HG03060 (cell line): ENCODE measurements at regions not wholly inside any gene's neighbourhood (a gene's known extent, or its start where the extent isn't known, plus 50 kb on each side); places are given as distances from the start of the nearest gene placed in this dataset.
A peak's percentile ranks its signal among the peaks of the same experiment; 100 is the strongest.
"Not testable (repeated sequence)": the region's sequence is repeated elsewhere in the genome, so short reads cannot be mapped to it uniquely, and the experiment has no call there.

Source experiments
- ATAC-seq: cut with Tn5 transposase; IDR thresholded peaks from one replicate; pipeline ENCODE4 v1.9.1; 2021; ENCODE audit warnings: low read depth, moderate number of reproducible peaks; ENCODE audit not compliant: unreplicated experiment

DNA sequence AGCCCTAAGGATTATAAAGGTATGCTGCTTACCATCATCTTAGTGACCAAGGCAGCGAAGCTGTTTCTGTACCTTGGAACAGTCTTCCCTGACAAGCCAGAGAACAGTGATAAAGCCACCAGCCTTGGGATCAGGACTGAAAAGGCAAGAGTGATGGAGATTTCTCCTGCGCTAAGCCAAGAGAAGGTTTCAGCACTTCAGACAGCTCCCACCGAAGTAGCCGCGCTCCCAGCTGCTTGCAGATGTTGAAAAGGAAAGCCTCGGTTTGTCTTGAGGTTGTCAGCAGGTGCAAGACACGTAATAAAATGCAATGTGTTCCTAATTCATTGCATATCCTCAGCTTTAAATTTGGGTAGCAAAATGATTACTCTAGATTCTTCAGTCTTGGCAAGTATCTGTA, 171.0 kb downstream of the ATP6V0E2 start:
- ATAC-seq = not testable (repeated sequence)

DNA sequence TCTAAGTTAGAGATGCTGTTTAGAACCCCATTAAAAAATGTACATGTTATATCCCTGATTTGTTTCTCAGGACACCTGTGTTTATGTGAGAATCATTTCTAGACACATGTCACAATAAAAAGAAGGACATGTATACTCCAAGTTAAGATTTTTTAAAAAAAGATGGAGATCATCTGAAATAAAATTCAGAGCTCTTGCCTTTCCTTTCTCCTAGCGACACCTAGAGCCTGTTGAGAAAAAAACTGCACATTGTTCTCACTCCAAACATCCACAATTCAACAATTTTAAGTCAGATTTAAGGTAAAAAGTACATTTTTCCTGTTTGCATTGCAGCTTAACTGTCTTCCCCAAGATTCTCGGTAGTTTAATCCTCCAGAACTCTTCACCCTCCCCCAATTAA, 171.8 kb downstream of the ATP6V0E2 start:
- not testable (repeated sequence) for ATAC-seq

DNA sequence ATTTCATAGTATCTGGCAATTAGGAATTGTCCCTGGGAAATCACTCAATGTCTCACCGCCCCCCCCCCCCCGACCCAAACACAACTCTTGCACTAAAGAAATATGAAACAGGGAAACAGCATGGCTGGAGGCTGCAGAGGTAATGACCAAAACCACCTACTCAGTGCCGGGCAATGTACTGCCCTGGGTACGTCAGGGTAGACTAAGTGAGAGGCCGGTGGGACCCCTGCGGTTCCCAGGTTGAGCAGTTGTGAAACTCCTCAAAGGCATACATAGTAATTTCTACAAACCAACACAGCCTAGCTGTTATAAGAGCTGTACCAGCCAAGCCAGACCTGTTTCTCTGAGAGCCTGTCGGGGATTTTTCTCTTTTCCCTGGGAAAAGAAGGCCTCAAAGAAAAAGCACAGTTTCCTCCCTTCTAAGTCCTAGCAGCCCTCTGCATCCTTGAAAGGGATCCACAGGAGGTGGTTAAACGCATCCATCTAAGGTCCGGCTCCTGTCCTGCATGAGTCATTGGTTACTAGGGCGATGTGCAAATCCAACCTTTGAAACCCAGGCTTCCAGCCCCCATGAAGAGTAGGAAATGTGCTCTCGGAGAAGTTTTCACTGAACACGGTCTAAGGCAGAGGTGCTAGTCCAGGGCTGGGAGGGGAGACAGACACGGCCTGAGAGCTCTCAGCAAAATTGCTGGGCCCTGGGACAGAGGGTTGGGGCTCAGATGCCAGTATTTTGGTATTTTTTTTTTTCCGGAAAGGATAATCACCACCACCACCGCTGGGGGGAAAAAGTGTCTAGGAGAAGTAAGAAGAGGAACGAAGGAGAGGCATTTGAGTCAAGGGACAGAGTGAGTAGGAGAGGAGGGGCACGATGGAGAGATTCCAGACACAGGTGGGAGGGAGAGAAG, 172.8 kb downstream of the ATP6V0E2 start:
- not testable (repeated sequence) for ATAC-seq

DNA sequence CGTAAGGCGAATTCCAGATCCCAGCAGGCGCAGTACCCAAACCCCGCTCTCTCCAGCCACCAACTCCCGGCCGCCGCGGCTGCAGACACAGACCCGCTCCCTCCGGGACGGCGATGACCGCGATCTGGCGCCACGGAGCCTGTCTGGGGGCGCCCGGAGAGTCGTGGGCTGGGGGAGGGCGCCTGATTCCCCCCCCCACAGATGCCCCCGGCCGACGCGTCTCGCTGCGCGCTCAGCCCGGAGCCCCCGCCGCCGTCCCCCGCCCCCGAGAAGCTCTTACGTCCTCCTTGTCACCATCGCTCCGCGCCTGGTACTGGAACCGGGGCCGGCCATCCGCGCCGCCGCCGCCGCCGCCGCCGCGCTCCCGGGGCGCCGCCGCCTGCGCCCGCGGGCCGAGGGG, 173.6 kb downstream of the ATP6V0E2 start:
- not testable (repeated sequence) for ATAC-seq

DNA sequence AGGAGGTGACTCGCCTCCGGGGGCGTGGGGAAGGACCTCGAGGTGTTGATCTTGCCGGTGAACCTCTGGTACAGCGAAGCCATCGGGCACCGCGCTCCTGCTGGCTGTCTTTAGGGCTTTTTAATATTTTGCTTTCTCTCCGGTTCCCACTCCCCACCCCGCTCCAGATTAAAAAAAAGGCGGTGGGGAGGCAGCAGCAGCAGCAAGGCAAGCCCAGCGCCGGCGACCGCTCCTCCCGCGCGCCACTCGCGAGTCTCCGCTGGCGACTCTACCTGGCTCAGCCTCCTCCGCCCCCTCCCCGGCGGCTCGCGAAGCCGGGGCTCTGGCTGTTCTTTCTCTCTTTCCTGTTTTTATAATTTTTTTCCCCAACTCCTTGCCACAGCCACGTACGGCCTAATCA, 174.0 kb downstream of the ATP6V0E2 start:
- ATAC-seq = not testable (repeated sequence)

DNA sequence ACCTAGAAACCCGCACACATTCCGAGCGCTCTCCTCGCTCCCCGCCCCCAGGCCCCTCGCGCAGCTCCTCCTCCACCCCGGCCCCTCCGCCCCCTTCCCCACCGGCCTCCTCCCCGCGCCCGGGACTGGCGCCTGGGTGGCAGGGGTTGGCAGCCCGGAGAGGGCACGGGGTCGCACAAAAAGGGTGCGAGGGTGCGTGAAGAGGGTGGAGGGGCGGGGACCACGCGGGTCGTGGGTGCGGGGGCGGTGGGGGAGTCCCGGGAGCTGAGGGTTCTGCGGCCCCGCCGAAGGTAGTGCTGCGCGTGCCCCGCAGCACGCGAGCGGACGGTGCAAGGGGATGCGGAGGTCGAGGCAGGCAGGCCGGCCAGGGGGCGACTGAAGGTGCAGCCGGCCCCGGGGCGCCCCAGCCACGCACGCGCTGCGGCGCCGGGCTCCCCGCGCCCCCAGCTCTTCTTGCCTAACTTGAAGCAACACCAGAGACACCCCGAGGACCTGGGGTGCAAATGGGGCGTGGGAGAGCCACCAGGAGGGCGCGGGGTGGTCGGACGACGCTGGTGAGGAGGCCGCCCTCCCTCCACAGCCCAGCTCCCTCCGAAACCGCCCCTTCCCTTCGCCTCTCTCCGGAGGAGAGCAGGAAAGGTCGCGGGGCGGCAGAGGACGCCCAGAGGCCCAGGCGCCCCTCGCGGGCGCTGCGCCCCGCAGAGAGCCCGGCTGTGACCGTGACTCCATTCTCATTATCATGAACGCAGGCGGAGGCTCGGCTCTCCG, 174.7 kb downstream of the ATP6V0E2 start:
- ATAC-seq = not testable (repeated sequence)

DNA sequence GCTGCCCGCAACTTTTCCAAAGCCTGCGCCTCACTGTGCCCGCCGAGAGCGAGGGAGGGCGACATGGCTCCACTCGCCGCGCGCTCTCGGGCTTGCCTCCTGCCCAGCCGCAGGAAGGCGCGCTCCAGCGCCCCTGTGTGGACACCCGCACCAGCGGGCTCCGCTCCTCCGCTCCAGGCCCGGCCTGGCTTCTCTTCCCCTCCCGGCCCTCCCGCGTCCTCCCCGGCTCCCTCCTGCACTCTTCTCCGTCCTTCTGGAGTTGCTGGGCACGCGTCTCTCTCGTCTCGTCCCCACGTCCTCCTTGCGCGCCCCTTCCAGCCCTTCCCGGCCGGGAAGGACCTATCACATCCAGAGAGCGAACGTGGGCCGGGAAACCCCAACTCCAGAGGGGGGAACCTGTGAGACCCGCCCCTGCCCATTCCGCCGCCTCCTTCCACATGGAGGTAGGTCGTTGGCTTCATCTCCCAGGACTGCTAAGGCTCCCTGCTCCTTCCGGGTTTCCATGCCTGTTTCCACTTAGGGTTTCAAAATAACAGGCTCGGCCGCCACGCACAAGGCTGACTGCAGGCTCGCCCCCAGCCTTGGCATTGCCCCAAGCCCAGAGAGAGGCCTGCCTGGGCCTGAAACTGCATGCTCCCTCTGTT, 175.4 kb downstream of the ATP6V0E2 start:
- not testable (repeated sequence) for ATAC-seq

DNA sequence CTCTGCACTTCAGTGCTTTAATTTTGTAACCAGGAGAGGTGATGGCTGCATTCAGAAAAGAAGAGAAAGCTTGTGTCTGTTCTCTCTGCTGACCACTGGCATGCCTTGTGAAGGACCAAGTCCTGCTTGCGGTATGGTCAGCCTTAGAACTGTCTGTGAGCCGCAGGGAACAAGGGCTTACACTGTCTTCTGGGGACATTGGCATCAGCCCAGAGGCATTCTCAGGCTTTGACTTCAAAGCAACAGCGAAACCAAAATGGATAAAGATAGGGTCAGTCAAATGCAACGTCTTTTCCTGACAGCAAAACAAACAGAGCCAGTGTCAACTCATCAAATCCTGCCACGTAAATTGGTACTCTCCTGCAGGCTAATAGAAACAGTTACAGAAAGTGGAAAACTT, 179.6 kb downstream of the ATP6V0E2 start:
- not testable (repeated sequence) for ATAC-seq

DNA sequence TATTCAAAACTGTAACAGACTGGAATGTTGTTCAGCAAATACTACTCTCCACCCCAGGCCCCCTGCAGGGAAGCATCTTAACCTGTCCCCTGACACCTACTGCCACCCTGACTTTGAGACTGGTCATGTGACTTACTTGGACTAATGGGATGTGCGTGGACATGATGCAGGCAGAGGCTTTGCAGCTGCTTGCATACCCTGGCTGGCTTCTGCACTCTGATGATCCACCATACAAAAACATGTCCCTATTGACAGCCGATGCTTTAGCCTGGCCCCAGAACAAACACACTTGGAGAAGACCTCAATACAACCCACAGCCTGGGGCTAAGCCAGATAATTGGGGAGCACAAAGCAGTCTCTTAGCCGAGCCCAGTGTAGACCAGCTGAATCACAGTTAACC, 180.5 kb downstream of the ATP6V0E2 start:
- ATAC-seq = not testable (repeated sequence)

DNA sequence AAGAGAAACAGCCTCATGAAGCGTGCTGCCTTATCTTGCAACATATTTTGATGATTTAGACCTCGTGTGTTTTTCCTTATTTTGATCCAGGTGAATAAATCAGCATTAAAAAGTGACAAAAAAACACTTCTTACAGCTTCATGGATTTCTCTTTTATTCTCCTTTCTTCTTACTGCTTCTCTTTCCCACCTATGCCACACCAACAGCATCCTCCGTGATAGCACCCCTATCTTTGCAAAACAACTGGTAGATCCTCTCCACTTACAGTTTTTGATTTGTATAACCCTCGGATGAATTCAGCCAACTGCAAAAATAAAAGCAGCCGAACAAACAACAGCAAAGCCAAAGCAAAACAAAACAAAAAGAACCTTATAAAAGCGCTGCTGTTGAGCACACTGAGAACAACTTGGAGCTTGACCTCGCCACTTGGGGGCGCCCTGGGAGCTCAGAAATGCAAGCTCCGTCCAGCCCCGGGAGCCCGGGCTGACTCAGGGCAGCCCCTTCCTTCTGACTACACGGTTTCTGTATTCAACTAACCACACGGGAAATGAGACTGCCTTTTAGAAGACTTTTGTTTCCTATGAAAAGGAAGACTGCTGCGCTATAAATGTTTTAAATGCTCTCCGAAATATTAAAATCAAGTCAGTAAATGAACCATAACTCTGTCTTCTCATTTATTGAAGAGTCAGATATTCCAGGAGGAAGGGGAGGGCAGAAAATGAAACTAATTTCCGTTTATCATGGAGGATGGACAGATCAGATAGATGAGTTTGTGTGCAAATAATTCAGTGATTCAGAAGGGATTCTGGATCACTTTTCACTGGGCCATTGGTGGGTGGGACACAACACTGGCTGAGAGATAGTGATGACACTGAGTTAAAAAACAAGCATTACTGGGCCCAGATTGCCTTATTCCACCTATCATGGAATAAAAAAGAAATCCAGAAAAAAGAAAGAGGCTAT, 186.8 kb downstream of the ATP6V0E2 start:
- peak; percentile 75 for ATAC-seq

DNA sequence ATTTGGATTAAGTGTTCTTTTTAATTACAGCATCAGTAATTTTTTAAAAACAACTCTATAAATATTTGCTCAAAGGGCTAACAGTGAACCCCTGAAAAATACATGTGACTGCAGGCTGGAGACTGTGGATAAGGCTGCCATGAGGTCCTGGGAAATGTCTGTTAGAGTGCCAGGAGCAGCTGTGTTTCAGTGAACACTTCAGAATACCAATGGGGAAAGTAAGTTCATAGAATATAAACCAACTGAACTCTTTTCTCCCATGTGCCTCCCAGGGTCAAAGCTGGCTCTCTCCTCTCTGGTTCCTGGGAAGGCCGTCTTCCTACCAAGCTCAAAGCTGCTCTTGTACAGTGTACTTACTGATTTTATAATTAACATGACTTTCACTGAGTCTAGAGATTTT, 189.4 kb downstream of the ATP6V0E2 start:
- ATAC-seq = not testable (repeated sequence)

DNA sequence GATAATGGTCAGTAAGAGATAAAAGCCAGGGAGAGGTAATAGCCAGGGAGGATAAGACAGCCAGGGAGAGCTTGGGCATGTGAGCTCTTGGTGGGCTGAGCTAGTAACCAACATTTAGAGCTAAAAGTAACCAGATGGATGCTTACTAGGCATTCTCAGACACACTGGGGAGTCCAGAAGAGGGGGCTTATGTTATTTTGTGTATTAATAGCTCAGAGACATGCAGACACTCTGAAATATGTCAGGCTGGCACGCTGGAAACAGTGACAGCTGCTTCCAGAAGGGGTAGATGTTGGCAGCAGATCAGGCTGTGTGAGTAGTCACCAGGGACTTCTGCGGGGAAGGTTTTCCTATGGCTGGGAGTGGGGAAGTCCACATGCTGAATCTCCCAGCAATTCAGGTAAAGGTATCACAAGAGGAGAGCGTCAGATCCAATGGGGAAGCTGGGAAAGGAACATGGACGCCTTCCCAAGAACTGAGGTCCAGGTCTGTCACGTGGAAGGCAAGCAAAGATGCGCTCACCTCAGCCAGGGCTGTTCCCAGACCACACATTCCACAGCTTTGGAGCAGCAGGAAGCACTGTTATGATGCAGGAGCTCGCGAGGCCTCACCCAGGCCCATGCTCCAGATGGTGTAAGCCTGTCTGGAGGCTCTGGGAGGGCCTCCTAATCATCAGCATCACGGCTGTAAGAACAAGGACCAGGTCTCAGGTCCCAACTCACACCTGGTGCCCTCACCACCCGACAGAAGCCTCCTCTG, 196.0 kb downstream of the ATP6V0E2 start:
- ATAC-seq = not testable (repeated sequence)

DNA sequence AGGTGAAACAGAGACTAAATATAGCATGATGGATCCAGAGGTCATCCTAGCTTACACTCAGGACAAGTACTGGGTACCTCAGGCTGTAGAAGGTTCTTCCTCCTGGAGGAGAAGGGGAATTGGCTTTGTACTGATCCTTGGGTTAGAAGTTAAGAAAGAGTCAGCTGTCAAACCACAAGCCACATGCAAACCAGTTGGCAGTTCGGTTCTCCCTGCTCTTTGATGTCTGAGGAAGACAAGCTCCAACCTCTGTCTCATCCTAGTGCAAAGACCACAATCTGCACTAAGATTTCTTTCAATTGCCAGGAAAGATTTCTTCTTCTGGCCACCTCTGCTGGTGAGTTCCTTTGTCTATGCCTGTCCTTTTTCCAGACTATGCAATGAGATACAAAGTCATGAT, 203.8 kb downstream of the ATP6V0E2 start:
- not testable (repeated sequence) for ATAC-seq

DNA sequence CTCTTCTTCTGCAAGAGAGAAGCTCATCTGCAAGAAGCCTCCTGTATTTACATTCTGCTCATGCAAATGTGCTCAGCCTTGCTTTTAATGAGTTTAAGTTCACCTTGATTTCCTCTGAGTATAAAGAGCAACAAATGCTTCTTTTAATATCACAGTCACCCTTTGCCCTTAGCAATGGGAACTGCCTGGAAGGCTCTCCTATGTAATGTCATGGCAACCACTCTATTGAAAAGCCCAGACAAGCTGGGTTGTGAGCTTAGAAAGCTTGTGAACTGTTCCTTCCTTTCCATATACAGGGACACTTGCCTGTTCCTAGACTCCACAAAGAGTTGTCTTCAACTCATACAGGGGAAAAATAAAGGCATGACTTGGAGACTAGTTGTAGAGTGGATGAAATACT, 208.1 kb downstream of the ATP6V0E2 start:
- not testable (repeated sequence) for ATAC-seq

DNA sequence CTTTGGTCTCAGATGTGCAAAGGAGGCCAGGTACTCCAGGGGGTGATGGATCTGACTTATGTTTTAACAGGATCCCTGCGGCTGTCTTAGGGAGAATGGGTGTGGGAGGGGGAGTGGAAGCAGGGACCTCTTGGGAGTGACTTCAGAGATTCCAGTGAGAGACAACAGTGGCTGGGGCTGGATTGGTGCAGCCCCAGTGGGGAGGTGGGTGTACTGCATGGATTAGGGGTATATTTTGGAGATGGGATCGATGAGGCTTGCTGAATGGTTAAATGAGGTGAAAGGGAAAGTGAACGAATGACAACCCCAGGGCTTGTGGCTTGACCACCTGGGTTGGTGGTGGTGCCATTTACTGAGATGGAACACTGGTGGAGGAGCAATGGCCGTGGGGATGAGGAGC, 211.0 kb downstream of the ATP6V0E2 start:
- not testable (repeated sequence) for ATAC-seq

DNA sequence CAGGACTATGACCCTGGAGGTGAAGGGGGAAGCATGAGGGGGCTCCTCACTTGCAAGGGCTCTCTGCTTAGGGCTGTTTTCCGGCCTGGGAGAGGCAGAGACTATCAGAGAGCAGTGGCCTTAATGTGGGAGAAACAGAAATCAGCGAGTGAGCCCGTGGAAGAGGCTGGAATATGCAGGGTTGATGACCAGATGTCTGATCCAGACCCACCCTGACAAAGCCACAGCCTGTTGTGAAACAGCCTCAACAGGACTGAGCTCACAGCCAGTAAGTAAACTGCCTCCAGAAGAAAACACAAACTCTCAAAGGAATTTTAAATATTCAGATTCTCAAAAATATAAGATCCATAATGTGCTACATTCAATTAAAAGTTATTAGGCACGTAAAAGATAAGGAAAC, 213.7 kb downstream of the ATP6V0E2 start:
- ATAC-seq = not testable (repeated sequence)

DNA sequence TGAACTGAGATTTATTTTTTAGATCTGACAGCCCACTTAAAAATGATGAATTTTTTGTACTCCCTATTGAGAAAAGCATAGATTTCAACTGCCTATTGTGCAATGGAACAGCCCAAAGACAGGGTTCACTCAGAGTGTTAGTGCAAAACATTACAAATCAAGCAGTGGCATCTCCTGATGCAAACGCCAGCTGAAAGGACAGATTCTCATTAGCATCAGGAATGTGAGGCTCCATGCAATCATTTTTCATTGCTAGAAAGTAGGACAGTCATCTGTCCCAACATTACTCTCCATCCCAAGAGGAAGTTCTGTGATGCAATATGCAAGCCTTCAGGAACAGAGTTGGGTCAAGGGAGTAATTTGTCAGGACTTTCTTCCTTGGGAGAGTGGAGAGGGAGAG, 215.4 kb downstream of the ATP6V0E2 start:
- not testable (repeated sequence) for ATAC-seq

DNA sequence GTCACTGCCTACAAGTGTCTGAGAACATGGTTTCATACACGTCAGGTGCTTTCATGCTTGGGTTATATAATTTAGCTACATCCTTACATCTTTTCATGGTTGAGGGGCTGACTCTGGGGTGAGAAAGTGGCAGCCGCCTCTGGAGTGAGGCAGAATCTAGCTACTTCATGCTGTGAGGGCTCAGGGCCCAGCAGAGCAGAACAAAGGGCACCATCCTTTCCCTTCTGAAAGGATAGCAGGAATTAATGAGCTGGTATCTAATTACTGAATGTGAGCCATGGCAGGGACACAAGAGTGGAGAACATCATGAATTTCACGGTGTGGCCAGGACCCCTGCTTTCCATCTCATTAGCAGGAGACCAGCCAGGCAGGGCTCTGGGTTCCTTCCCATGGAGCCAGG, 217.0 kb downstream of the ATP6V0E2 start:
- ATAC-seq = not testable (repeated sequence)

DNA sequence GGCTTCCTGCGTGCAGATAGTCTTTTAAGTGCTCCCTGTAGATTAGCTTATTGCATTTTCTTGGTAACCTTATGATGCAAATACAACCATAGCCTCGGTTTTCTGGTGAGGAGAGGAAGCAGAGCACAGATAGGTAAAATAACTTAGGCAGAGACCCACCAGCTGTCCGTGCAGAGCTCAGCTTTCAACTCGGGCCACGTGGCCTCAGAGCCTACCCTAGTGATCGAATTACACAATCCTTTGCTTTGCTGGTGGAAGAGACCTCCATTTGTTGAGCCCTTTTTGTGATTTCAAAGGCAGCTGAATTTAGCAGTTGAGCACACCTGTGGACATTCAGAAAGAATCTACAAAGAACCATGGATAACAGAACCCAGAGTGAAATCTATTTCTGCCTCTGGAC, 220.1 kb downstream of the ATP6V0E2 start:
- not testable (repeated sequence) for ATAC-seq
